ENCODE measurements at regions not wholly inside any gene's neighbourhood (a gene's known extent, or its start where the extent isn't known, plus 50 kb on each side); places are given as distances from the start of the nearest gene placed in this dataset.
"Not testable (repeated sequence)": the region's sequence is repeated elsewhere in the genome, so short reads cannot be mapped to it uniquely, and the experiment has no call there.

GRCh38 chr9:65449886-65450610 is 165.0 kb upstream of the FOXD4L5 start:
- not testable (repeated sequence) for DNase-seq

GRCh38 chr9:65449423-65449822 is 164.4 kb upstream of the FOXD4L5 start:
- DNase-seq, result no peak

- not testable (repeated sequence) for DNase-seq
Observed at GRCh38 chr9:65447146-65447545, 162.1 kb upstream of the FOXD4L5 start.

GRCh38 chr9:65445991-65446390 is 161.0 kb upstream of the FOXD4L5 start:
- DNase-seq, result not testable (repeated sequence)

GRCh38 chr9:65444943-65445342 is 159.9 kb upstream of the FOXD4L5 start:
- no peak for DNase-seq

- not testable (repeated sequence) for DNase-seq
Observed at GRCh38 chr9:65442116-65442515, 157.1 kb upstream of the FOXD4L5 start.

GRCh38 chr9:65441324-65441920 is 156.4 kb upstream of the FOXD4L5 start:
- not testable (repeated sequence) for DNase-seq

- no peak for DNase-seq
Observed at GRCh38 chr9:65437724-65438123, 152.7 kb upstream of the FOXD4L5 start.

- no peak for DNase-seq
Observed at GRCh38 chr9:65435464-65435863, 150.5 kb upstream of the FOXD4L5 start.

GRCh38 chr9:65432722-65433323 is 147.8 kb upstream of the FOXD4L5 start:
- no peak for DNase-seq

GRCh38 chr9:65432051-65432450 is 147.0 kb upstream of the FOXD4L5 start:
- DNase-seq, result no peak

GRCh38 chr9:65430221-65430620 is 145.2 kb upstream of the FOXD4L5 start:
- no peak for DNase-seq

GRCh38 chr9:65427361-65427760 is 142.4 kb upstream of the FOXD4L5 start:
- DNase-seq, result not testable (repeated sequence)

- not testable (repeated sequence) for DNase-seq
Observed at GRCh38 chr9:65426813-65427212, 141.8 kb upstream of the FOXD4L5 start.

- DNase-seq, result no peak
Observed at GRCh38 chr9:65426231-65426630, 141.2 kb upstream of the FOXD4L5 start.

GRCh38 chr9:65425183-65425582 is 140.2 kb upstream of the FOXD4L5 start:
- DNase-seq, result not testable (repeated sequence)

GRCh38 chr9:65424437-65424984 is 139.5 kb upstream of the FOXD4L5 start:
- not testable (repeated sequence) for DNase-seq

GRCh38 chr9:65423691-65424436 is 138.9 kb upstream of the FOXD4L5 start:
- DNase-seq, result not testable (repeated sequence)

- not testable (repeated sequence) for DNase-seq
Observed at GRCh38 chr9:65422966-65423690, 138.1 kb upstream of the FOXD4L5 start.

GRCh38 chr9:65421486-65421885 is 136.5 kb upstream of the FOXD4L5 start:
- DNase-seq, result not testable (repeated sequence)

GRCh38 chr9:65420771-65421170 is 135.8 kb upstream of the FOXD4L5 start:
- no peak for DNase-seq

- DNase-seq, result not testable (repeated sequence)
Observed at GRCh38 chr9:65418966-65419365, 134.0 kb upstream of the FOXD4L5 start.
